ENCODE measurements at regions not wholly inside any gene's neighbourhood (a gene's known extent, or its start where the extent isn't known, plus 50 kb on each side); places are given as distances from the start of the nearest gene placed in this dataset.

GRCh38 chr18:45528712-45529336, 86.5 kb upstream of the SLC14A2 start:
- TF ChIP-seq CTCF (IDR thresholded peaks at IDR 0.05) (no peak), USF1 (IDR thresholded peaks at IDR 0.05; ENCODE audit: borderline replicate concordance, low read depth) (no peak), RFX5 (IDR thresholded peaks at IDR 0.05; ENCODE audit: low read length) (no peak)

Data from SK-N-SH (cell line).